ENCODE measurements at regions not wholly inside any gene's neighbourhood (a gene's known extent, or its start where the extent isn't known, plus 50 kb on each side); places are given as distances from the start of the nearest gene placed in this dataset.

DNA sequence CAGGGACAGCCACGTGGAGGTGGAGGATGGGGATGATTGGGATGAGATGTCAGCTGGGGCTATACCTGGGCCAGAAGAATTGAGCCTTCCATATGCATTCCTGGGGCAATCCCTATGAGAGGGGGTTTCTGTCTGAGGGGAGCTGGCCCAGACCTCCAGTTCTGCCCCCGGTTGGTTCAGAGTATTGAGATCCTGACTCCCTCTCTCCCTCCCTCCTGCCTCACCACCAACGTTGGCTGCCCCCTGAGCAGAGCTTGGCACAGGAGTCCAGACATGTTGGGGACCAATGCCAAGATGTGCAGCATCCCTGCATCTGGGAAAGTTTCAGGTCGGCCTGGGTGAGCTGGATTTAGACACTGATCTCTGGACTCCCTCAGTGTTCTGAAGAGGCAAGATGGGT is 575.2 kb upstream of the MKI67 start:
- DNase-seq: no peak

- DNase-seq: no peak
These were observed 575.6 kb upstream of the MKI67 start for GRCh38 chr10:128701837-128702236.

- DNase-seq: no peak
These were observed 578.5 kb upstream of the MKI67 start for GRCh38 chr10:128704716-128705115.

GRCh38 chr10:128708182-128708581 is 582.0 kb upstream of the MKI67 start:
- DNase-seq: no peak

- DNase-seq: no peak
These were observed 583.5 kb upstream of the MKI67 start for GRCh38 chr10:128709686-128710085.

GRCh38 chr10:128710098-128710797 is 584.0 kb upstream of the MKI67 start:
- no peak for DNase-seq

GRCh38 chr10:128710798-128711183 is 584.6 kb upstream of the MKI67 start:
- no peak for DNase-seq

DNA sequence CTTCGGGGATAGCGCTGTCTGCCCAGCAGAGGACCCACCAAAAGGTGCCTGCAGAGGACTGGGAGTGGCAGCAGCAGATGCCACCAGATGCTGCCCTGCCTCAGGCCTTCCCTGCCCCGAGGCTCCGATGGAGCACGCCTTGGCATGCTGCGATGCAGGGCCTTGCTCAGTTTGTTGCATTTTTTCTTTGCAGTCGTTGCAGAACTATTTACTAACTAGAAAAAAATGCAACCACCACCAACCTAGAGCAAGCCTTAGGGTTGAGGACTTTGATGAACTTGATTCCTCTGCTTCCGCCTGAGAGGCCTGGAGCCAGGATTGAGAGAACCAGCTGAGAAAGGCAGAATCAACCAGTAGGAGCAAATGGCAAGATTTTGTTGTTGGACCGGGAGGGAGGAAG is 585.6 kb upstream of the MKI67 start:
- no peak for DNase-seq

- no peak for DNase-seq
These were observed 586.6 kb upstream of the MKI67 start for GRCh38 chr10:128712661-128713400.

- DNase-seq: no peak
These were observed 587.2 kb upstream of the MKI67 start for GRCh38 chr10:128713471-128713870.

DNA sequence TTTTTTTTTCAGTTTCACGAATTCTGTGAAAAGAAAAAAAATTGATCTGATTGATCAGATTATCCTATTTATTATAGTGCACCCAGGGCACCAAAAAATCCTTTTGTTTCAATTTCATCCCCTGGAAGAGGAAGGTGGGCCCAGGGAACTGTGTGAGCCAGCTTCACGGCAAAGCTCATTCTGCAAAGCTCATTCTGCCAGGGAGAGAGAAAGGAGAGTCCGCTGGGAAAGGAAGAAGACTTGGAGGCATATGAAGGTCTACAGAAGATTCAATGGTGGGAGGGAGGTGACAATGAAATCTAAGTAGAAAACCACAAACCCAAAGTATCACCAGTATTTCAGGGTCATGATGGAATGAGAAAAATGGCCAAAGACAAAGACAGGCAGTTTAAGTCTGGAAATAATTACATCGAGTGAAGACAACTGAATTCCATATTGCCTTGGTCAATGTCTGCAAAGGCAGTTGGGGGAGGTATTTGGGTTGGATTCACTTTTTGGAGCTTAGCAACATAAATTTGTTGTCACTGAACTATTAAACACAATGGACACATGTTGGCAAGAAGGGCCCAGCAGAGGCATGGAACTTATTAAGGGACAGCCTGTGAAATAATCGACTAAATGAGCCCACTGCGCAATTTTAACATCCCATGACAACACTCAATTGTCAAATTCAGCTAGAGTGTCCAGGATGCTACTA is 587.8 kb upstream of the MKI67 start:
- DNase-seq: no peak

- DNase-seq: no peak
These were observed 588.6 kb upstream of the MKI67 start for GRCh38 chr10:128714644-128715415.

DNA sequence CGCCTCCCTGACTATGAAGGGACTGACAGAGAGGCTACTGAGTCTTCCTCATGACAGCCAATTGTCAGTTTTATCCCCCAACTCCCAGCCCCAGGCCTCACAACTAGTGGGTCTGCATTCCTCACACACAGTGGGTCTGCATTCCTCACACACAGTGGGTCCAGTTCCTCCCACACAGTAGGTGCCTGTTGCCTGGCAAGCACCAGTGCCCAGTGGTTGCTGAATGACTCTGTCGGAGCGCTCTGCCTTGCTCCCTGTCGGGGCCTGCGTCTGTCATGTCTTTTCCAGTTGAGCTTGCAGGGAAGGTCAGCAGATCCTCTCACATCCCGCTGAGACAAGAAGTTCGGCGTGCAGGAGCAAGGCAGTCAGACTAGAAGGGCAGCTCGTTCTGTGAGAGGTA is 590.0 kb upstream of the MKI67 start:
- no peak for DNase-seq

DNA sequence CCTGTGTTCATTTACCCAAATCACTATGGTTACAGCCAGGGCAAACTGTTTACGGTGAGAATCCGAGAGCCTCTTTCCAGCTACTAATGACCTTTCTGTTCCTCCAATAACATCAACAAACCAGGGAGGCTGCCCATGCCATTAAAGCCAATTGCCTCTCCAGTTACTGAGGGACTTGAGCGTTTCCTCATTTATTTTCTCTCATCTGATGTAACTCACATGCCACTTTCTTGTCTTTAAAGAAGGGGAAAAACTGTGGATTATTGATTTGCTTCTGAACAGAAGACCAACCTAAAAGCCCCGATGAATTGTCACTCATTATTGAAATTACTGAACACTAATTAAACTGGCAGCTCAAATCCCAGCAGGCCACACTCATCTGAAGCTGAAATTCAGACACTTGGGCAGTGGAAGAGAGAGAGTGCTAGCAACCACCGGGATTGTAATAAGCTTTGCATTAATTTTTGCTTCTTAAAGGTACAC is 595.8 kb upstream of the MKI67 start:
- DNase-seq: no peak

GRCh38 chr10:128722947-128723346 is 596.7 kb upstream of the MKI67 start:
- DNase-seq: no peak

GRCh38 chr10:128723631-128724205 is 597.5 kb upstream of the MKI67 start:
- no peak for DNase-seq

GRCh38 chr10:128725531-128725930 is 599.3 kb upstream of the MKI67 start:
- DNase-seq: no peak

GRCh38 chr10:128727114-128727513 is 600.9 kb upstream of the MKI67 start:
- DNase-seq: no peak

- DNase-seq: peak in 1 of 56 donors; percentile 1
These were observed 603.7 kb upstream of the MKI67 start for GRCh38 chr10:128729910-128730420.

DNA sequence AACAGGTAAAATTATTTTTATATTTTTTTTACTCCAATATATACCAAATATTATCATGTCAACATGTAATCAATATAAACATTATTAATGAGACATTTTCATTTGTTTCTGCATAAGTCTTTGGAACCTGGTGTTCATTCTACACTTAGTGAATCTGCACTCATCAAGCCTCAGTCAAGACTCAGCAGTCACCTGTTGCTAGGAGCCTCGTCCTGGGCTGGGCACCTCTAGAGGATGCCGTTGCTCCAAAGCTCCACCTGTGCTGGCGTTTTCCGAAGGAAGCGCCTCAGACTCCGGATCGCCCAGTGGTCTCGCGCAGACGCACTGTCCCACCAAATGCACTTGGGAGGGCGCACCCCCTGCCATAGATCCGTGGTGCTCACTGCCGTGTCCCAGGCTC is 604.7 kb upstream of the MKI67 start:
- no peak for DNase-seq

DNA sequence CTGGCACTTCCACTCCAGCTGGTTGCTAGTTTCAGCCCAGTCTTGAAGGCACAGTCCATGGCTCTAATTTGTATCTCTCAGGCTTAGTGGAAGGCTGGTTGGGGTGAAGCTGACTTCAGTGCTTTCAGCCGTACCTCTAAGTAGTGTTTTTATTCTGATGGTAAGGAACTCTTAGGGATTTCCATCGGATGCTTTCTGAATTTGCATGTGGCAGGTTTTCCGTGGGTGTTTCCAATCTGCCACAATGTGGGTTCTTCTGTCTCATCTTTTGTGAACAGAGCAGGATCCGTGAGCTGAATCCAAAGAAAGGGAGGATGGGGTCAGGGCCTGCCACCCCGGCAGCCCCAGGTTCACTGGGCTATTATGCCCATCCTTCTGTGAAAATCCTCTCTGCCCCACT is 607.9 kb upstream of the MKI67 start:
- DNase-seq: peak in 5 of 56 donors; percentile 3 to 27 (median 10)
